Inferior parietal cortex (tissue), 1 donor: ENCODE measurements at regions not wholly inside any gene's neighbourhood (a gene's known extent, or its start where the extent isn't known, plus 50 kb on each side); places are given as distances from the start of the nearest gene placed in this dataset.
"Not testable (repeated sequence)": the region's sequence is repeated elsewhere in the genome, so short reads cannot be mapped to it uniquely, and the experiment has no call there.

ENCODE experiments used
- DNase-seq: peaks from one replicate; pipeline ENCODE4 v3.0.0-alpha.2; 2016; ENCODE audit errors: extremely low spot score

DNA sequence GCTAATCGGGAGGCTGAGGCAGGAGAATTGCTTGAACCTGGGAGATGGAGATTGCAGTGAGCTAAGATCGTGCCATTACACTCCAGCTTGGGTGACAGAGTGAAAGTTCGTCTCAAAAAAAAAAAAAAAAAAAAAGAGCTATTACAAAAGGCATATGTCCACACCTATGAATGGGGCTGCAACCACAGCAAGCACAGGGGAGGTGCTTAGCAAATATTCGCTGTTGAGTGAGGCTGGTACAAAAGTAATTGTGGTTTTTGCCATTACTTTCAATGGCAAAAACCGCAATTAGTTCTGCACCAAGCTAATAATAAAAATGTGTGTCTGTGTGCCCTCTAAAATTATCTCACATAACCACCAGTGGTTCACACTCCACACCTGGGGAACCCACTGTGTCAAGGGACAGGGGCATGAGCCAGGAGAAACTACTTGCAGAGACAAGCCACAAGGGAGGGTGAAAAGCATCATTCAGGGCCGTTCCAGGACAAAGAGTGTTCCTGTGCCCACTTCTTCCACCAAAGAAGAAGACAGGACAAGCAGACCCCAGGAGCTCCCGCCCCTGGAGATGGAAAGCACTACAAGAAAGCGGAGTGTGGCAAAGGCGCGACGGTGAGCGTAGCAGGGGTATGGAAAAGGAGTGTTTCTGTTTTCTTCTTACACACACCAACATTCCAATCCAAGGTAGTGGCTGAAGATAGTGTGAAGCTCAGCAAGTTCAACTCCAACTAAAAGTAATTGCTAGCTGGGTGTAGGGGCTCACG is 84.4 kb upstream of the CNEP1R1 start:
- no peak for DNase-seq

DNA sequence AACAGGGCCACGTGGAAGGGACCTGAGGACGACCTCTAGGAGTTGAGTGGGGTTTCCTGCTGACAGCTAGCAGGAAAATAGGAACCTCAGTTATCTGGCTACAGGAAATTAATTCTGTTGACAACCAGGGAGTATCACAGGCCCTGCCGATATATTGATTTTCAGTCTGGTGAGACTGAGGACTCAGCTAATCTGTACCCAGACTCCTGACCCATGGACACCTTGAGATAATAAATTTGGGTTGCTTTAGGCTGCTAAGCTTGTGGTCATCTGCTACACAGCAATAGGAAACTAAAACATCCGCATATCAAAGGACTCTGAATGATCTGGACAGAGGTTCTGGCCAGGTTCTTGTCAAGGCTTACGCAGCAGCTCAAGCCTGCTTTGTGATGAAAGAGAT is 80.8 kb upstream of the CNEP1R1 start:
- DNase-seq: no peak

GRCh38 chr16:49947907-49948678 is 76.9 kb upstream of the CNEP1R1 start:
- DNase-seq: no peak

GRCh38 chr16:49951574-49952195 is 73.3 kb upstream of the CNEP1R1 start:
- no peak for DNase-seq

DNA sequence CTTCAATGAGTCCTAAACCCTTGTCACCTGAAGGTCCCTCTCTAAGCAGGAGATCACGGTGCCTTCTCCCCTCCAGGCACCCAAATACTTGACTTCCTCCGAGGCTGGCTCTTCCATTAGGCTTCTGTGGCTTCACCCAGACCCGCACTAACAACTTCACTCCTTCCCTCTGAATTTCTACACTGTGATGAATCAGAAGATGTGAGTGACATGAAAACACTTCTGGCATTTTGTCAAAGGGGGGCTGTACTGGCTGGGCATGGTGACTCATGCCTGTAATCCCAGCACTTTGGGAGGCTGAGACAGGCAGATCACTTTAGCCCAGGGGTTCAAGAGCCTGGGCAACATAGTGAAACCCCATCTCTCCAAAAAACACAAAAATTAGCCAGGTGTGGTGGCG is 72.6 kb upstream of the CNEP1R1 start:
- DNase-seq: no peak

GRCh38 chr16:49953090-49953489 is 71.9 kb upstream of the CNEP1R1 start:
- DNase-seq: no peak

DNA sequence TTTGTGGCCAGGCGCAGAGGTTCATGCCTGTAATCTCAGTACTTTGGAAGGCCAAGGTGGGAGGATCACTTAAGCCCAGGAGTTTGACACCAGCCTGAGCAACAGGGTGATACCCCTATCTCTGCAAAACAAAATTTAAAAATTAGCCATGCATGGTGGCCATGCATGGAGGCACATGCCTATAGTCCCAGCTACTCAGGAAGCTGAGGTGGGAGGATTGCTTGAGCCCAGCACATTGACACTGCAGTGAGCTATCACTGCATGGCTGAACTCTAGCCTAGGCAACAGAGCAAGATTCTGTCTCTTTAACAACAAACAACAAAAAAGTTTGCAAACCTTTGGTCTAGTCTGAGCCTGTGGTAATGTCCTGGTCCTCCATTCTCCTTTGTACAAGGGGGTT is 69.2 kb upstream of the CNEP1R1 start:
- no peak for DNase-seq

DNA sequence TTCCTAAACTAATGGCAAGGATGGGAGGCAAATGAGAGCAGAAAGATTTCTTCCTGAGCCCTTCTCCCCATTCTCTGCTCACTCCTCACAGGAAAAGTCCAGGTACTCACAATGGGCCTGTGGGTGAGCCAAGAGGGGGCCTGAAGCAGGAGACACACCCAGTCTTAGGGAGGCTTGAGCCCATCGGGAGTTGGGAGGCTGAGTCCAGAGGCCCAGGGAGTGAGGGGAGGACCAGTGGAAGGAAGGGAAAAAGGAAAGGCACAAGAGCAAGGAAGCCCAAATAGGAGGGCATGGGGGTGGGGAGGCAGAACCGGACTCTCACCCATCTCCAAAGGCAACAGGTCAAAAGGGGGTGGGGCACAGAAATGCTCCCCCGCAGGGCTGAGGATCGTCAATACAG is 68.1 kb upstream of the CNEP1R1 start:
- no peak for DNase-seq

DNA sequence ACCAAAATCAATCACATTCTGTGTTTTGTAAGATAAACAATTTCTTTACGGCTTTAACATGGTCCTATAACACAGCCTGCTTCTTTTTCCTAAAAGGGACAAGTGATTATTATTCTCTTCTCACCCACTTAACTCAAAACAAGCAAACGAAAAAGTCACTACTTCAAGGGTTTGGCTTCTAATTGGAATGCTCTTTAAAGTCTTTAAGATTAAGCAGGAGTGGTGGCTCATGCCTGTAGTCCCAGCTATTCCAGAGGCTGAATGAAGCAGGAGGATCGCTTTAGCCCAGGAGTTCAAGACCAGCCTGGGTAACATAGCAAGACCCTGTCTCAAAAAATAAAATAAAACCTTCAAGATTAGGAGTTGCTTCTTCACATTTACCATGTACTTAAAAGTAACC is 66.6 kb upstream of the CNEP1R1 start:
- no peak for DNase-seq

DNA sequence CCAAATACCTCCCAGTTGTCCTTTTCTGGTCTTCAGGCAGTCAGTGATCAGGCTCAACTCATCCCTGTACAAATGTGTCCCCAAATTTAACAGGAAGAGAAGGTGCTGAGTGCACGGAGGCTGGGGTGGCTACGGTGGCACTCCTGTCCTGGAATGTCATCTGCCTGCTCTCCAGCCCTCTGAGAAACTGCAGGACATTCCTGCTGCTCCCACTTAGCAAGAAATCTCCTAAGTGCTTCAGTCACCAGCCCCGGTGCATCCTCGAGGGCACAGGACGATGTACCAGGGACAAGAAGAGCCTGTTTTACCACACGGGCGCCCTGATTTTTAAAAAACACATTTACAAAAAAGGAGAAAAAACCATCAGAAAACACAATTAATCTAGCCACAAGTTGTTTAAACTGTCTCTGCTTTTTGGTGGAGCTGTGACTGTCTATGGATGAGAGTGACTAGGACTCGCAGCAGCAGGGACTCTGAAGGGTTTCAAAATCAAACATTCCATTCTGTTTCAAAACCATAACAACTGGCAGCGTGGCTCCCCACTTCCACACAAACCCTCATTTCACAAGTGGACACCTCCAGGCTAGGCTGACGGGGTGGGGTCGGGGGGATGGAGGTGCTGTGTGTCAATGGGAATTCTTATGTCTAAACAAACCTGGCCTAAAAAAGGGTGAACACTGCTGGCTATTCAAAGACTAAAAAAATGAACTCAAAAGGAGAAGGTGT is 65.3 kb upstream of the CNEP1R1 start:
- DNase-seq: no peak

DNA sequence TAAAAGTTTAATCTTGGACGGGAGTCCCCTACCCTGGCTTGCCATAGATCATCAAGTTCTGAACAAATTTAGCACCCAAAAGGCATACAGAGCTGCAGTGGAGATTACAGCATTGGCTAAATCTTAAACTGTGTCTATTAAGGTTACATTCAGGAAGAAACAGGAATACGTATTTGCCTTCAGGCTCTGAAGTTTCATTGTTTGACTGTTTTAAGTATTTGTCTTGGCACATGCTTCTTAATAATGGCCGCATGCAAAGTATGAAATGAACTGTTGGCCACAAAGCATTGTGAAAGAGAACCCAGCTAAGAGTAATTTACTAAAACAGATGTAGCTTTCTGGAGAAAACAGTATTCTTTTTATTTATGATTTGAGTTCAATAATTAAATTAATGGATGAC is 63.9 kb upstream of the CNEP1R1 start:
- no peak for DNase-seq

DNA sequence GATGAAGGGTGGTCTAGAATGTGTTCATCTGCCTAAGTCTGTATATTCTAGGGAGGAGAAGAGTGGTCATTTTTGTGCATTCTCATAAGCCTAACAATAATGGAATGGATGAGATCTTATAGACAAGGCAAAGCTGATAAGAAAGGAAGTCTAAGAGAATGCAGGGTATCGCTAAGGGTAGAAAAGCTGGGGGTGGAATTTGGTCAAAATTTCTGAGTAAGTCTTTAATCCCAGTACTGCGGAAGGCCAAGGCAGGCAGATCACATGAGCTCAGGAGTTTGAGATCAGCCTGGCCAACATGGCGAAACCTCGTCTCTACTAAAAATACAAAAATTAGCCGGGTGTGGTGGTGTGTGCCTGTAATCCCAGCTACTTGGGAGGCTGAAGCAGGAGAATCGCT is 62.5 kb upstream of the CNEP1R1 start:
- DNase-seq: not testable (repeated sequence)

- DNase-seq: no peak
These were observed 60.7 kb upstream of the CNEP1R1 start for GRCh38 chr16:49964316-49964715.

DNA sequence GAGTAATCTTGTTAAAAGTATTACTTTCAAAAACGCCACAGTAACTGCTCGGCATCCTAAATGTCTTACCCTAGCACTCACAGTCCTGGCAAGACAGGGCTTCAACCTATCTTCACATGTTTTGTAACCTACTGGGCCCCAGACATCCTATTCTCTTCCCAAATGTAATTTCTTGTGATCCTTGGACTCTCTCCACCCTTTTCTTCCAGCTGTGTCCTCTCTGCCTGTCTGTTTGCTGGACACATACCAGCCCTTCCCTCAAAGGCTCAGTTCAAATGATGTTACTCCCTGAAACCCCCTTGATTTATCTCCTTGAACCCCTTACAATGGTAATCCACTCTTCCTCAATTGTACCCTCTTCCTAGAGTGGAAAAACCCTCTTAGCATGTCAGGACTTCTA is 60.1 kb upstream of the CNEP1R1 start:
- DNase-seq: no peak

GRCh38 chr16:49967012-49967559 is 57.9 kb upstream of the CNEP1R1 start:
- no peak for DNase-seq

GRCh38 chr16:49969091-49970030 is 55.7 kb upstream of the CNEP1R1 start:
- no peak for DNase-seq

GRCh38 chr16:49970797-49971431 is 54.1 kb upstream of the CNEP1R1 start:
- DNase-seq: no peak

DNA sequence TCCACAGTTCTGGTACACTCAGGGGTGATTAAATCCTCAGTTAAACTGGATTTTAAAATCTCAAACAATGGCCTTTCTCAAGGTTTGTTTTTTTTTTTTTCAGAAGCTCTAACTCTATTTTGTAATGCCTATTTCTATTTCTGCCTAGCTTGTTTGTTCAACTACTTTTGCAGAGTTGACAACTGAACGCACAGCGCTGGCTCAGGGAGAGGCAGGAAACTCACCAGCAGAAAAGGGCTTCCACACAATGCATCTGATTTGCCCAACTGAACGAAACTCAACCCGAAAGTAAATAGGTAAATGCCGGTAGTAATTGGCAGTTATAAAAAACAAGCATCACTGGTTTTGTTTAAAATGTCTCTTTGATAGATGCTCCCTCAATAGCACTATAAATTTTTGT is 52.7 kb upstream of the CNEP1R1 start:
- no peak for DNase-seq

DNA sequence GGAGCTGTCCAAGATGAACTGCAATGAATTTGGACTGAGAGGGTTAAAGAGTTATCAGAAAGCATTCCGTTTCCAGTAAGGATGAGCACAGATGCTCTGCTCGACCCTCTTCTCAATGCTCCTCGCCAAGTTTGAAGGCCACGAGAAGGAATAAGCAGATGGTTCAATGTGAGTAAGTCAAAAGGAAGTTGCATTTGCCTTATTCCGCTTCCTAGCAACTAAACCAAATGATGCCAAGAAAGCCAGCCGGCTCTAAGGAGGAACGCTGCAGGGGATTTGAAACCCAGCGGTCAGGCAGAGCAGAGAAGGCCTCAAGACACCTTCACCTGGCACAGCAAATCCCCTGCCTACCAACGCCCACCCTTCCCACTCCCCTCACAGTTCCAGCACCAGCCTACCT is 52.1 kb upstream of the CNEP1R1 start:
- DNase-seq: no peak
